SJCRH30 (cell line): ENCODE measurements at regions not wholly inside any gene's neighbourhood (a gene's known extent, or its start where the extent isn't known, plus 50 kb on each side); places are given as distances from the start of the nearest gene placed in this dataset.

ENCODE experiments used
- DNase-seq, 2 experiments: peaks; one replicate each; pipeline ENCODE4 v3.0.0-alpha.2; 2015 to 2020
- H3K27ac ChIP-seq: fragments of 250-450 bp; sonication (Bioruptor Pico); 2 replicates; pipeline ENCODE4 v1.5.1; 2020; ENCODE audit warnings: mild to moderate bottlenecking, moderate library complexity
- H3K27me3 ChIP-seq: fragments of 250-450 bp; sonication (Bioruptor Pico); 2 replicates; pipeline ENCODE4 v1.5.1; 2020; ENCODE audit warnings: mild to moderate bottlenecking, moderate library complexity
- H3K36me3 ChIP-seq: fragments of 250-450 bp; sonication (Bioruptor Pico); 2 replicates; pipeline ENCODE4 v1.5.1; 2020; ENCODE audit warnings: mild to moderate bottlenecking, moderate library complexity
- H3K4me1 ChIP-seq: fragments of 250-450 bp; sonication (Bioruptor Pico); 2 replicates; pipeline ENCODE4 v1.5.1; 2020; ENCODE audit warnings: mild to moderate bottlenecking, moderate library complexity
- H3K4me3 ChIP-seq: fragments of 250-450 bp; sonication (Bioruptor Pico); 2 replicates; pipeline ENCODE4 v1.5.1; 2020; ENCODE audit warnings: mild to moderate bottlenecking, moderate library complexity
- H3K9me3 ChIP-seq: fragments of 250-450 bp; sonication (Bioruptor Pico); replicated peaks from 2 replicates; pipeline ENCODE4 v1.5.1; 2020; ENCODE audit warnings: mild to moderate bottlenecking, moderate library complexity

DNA sequence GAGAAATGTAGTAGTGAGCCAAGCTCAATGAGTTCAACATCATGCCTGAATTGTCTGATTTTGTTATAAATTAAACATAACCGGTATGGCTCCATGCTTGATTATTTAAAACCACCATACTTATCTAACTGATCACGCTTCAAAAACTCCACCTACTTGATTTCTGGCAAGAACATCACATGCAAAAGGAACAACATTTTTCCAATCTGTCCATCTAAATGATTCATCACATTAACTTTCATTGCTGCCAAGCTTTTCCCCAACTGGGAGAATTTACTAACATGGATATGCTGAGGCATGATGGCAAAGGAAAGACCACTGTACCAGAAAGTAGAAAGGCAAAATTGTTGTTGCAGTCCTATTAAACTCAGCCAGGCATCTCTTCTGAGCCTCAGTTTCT is 286.8 kb downstream of the TRIB2 start:
- Histone ChIP-seq H3K27me3 (no peaks in the 10 kb centered on the region), H3K9me3 (no peaks in the 10 kb centered on the region), H3K27ac (no peak overlapping the region), H3K4me3 (no peak overlapping the region), H3K36me3 (no peaks in the 10 kb centered on the region), H3K4me1 (peaks cover 37% of the 10 kb centered on the region)
- DNase-seq: no peak

DNA sequence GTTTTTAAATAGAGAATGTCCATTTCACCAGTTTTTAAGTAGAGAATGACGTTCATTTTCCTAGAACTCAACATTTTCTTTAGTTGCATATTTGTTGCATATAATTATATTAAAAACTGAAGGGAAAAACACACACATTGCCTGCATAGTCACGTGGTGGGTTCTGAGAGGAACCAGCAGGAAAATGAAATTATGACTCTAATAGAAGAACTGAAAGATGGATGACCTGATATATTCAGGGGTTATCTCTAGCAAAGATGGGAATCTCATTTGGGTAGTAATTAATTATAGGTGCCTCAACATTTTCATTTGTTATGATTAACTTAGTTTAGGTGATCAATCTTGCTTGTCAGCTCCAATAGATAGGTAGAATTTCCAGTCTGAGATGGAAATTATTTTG is 288.3 kb downstream of the TRIB2 start:
- Histone ChIP-seq H3K27ac (no peak overlapping the region), H3K4me3 (no peak overlapping the region), H3K27me3 (no peaks in the 10 kb centered on the region), H3K36me3 (no peaks in the 10 kb centered on the region), H3K9me3 (no peaks in the 10 kb centered on the region), H3K4me1 (peaks cover 34% of the 10 kb centered on the region)
- DNase-seq: no peak

- Histone ChIP-seq H3K27me3 (no peaks in the 10 kb centered on the region), H3K36me3 (no peaks in the 10 kb centered on the region), H3K9me3 (no peaks in the 10 kb centered on the region), H3K4me3 (no peak overlapping the region), H3K4me1 (peaks cover 30% of the 10 kb centered on the region), H3K27ac (no peak overlapping the region)
- DNase-seq: no peak
These were observed 289.1 kb downstream of the TRIB2 start for GRCh38 chr2:13005761-13006335.

DNA sequence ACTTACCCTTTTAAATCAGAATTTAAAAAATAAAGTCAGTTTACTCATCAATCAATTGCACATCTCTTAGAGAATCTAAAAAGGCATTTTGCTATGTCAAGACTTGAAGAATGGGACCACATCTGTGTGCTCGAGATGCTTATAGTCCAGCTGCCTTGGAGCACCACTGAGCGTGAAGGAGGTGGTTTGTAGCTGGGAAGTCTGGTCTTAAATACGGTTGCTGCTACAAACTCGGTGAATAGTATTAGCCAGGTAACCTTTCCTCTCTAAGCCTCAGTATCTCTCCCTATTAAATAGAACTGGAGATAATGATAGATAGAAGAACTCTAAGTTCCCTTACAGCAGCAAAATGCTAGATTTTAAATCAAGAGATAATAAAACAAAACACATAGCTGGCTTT is 289.7 kb downstream of the TRIB2 start:
- H3K9me3 ChIP-seq: no peaks in the 10 kb centered on the region
- peak overlapping the region; percentile 3; the same call in 1 of the 2 replicates for H3K4me3 ChIP-seq
- peaks cover 27% of the 10 kb centered on the region for H3K4me1 ChIP-seq
- H3K36me3 ChIP-seq: no peaks in the 10 kb centered on the region
- DNase-seq: peak in 1 of 2 experiments; percentile 29
- H3K27ac ChIP-seq: no peak overlapping the region
- no peaks in the 10 kb centered on the region for H3K27me3 ChIP-seq

- no peak overlapping the region for H3K27ac ChIP-seq
- DNase-seq: peak; percentile 76 to 95
These were observed 290.3 kb downstream of the TRIB2 start for GRCh38 chr2:13006829-13007717.

DNA sequence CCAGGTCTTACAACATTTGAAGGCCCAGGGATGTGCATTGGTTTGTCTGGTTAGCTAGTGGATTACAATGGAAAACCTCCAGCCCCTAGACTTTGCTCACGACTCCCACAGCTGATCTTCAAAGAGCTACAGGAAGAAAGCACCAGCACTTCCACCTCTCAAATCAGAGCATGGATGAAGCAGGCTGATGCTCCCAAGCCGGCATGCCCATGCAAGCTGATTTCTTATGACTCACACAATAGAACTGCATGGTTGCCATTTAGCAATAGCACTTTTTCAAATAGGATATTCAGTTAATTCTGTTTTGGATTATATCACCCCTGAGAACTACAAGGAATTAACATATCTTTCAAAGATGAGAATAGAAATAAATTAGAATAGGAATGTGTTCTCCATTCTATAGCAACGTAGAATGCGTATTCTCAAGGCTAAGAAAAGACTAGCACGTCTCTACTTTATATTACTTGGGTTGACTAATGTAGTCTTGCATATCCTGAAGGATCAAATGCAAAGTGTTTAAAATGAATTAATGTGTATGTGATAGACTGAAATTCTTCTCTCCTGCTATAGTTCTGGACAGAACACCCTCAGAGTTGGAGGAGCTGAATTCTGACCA is 292.4 kb downstream of the TRIB2 start:
- no peaks in the 10 kb centered on the region for H3K27me3 ChIP-seq

More at GRCh38 chr2:13006829-13007717, 290.3 kb downstream of the TRIB2 start:
- Histone ChIP-seq H3K9me3 (no peaks in the 10 kb centered on the region), H3K4me1 (peaks cover 21% of the 10 kb centered on the region), H3K4me3 (peak overlapping the region; percentile 3), H3K27me3 (no peaks in the 10 kb centered on the region), H3K36me3 (no peaks in the 10 kb centered on the region)

DNA sequence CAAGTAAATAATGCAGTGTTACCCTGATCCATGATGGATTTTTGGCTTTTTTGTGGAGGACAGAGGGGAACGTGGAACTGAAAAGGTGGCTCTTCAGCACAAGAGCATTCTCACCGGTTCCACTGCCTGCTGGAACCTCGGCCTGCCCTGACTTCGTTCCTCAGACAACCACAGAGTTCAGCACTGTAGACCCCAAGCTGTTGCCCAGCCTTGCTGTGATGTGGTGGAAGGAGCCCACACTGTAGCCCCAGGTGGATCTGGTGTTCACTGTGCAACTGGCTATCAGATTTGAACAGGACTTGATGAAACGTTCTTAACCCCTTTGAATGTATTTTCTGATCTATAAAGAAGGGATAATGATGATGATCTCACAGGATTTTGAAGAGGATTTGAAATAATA is 293.5 kb downstream of the TRIB2 start:
- Histone ChIP-seq H3K9me3 (no peaks in the 10 kb centered on the region), H3K4me1 (peaks cover 14% of the 10 kb centered on the region), H3K27me3 (no peaks in the 10 kb centered on the region), H3K36me3 (no peaks in the 10 kb centered on the region), H3K27ac (no peak overlapping the region), H3K4me3 (no peak overlapping the region)
- DNase-seq: no peak

More for the DNA sequence above, 292.4 kb downstream of the TRIB2 start:
- no peaks in the 10 kb centered on the region for H3K9me3 ChIP-seq
- DNase-seq: no peak
- no peaks in the 10 kb centered on the region for H3K36me3 ChIP-seq
- H3K4me1 ChIP-seq: peaks cover 8% of the 10 kb centered on the region
- H3K4me3 ChIP-seq: no peak overlapping the region
- no peak overlapping the region for H3K27ac ChIP-seq

DNA sequence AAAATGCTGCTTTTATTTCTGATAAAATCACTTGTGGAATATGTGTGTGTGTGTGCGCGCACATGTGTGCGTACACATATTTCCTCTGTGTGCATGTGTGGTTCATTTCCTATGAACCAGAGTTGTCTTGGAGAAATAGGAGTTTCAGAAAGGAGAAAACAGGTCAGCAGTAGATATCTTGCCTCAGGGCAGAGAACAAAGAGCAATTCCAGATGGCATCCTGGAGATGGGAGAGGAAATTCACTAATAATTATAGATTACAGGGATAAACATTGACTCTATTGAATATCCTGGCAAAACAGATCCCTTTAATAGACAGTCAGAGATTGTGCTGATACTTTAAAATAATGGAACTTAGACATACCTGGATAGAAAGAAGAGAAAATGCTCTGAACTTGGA is 298.0 kb downstream of the TRIB2 start:
- no peak overlapping the region for H3K4me3 ChIP-seq
- H3K27me3 ChIP-seq: no peaks in the 10 kb centered on the region
- H3K27ac ChIP-seq: no peak overlapping the region
- H3K9me3 ChIP-seq: no peaks in the 10 kb centered on the region
- no peak for DNase-seq
- peaks cover 6% of the 10 kb centered on the region; the same call in 1 of the 2 replicates for H3K4me1 ChIP-seq
- no peaks in the 10 kb centered on the region for H3K36me3 ChIP-seq

DNA sequence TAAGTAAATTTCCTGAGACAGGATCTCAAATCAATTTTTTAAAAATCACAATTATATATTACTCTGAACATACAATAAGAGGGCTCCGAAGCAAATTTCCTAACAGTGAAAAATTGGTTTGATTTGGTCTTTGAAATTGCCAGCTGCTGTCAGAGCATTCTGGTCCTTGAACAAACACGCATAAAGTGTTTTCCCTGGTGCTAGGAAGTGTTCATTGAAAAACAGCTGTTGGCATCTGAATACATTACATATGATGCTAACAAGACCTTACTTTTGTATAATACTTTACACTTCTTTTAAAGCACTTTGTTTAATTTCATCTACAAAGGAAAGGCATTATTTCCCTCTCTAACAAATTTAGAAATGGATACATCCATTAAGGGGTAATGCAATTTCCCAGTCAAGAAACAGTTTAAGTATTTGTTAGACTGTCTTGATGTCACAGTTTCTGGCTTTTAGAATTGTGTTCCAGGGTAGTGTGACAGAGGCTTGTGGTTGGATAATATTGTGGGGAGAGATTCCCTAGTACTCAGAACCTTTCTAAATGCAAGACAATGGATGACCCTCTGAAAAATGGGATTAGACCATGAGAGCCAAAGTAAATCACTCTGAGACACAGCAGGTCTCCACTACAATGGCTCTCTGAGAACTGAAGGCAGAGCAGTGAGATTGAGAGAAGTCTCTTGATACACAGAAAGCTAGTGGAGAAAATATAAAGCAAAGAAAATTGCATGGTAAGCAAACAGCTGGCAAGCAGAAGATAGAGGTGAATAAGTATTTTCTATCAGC is 299.0 kb downstream of the TRIB2 start:
- Histone ChIP-seq H3K9me3 (no peaks in the 10 kb centered on the region), H3K36me3 (no peaks in the 10 kb centered on the region), H3K27ac (no peak overlapping the region; the same call in 1 of the 2 replicates), H3K4me3 (no peak overlapping the region), H3K27me3 (no peaks in the 10 kb centered on the region), H3K4me1 (peaks cover 13% of the 10 kb centered on the region; the same call in 1 of the 2 replicates)
- peak in 1 of 2 experiments; percentile 26 for DNase-seq

DNA sequence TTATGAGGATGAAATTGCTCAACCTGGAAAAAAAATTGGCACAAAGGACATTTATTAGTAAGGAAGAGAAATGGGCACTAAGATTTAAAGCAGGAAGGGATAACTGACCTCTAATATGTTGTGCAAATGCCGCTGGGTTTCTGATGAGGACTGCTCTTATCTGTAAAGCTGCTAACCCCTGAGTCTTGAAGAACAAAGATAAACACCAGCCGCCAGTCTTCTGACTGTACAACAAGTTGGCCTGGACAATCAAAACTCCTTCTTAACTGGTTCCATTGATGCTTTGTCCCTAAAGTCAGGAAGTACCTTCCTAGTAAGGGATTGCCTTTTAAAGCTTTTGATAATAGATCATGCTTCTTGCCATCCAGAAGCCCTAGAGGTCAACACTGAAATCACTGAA is 301.8 kb downstream of the TRIB2 start:
- Histone ChIP-seq H3K4me1 (peaks cover 33% of the 10 kb centered on the region), H3K27me3 (no peaks in the 10 kb centered on the region), H3K36me3 (no peaks in the 10 kb centered on the region), H3K27ac (no peak overlapping the region), H3K9me3 (no peaks in the 10 kb centered on the region), H3K4me3 (no peak overlapping the region)
- DNase-seq: no peak

- peaks cover 29% of the 10 kb centered on the region for H3K4me1 ChIP-seq
- DNase-seq: no peak
These were observed 303.0 kb downstream of the TRIB2 start for GRCh38 chr2:13019781-13020180.

DNA sequence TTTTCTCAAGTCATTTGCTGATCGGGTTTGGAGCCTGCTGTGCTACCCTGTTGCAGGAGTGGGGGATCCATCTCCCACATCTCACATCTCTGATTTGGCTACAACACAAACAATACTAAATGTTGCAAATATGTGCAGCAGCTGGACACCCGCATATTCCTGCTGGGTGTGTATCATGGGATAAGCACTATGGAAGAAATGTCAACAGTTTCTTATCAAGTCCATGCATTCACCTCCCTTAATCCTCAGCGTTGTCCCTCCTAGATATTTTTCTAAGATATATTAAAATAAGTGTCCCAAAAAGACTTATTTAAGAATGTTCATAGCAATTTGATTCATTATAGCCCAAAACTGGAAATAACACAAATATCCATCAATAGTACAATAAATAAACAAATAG is 303.7 kb downstream of the TRIB2 start:
- Histone ChIP-seq H3K4me3 (no peak overlapping the region), H3K9me3 (no peaks in the 10 kb centered on the region), H3K4me1 (peaks cover 27% of the 10 kb centered on the region), H3K36me3 (no peaks in the 10 kb centered on the region), H3K27me3 (no peaks in the 10 kb centered on the region), H3K27ac (no peak overlapping the region)
- DNase-seq: no peak

More at GRCh38 chr2:13019781-13020180, 303.0 kb downstream of the TRIB2 start:
- Histone ChIP-seq H3K9me3 (no peaks in the 10 kb centered on the region), H3K4me3 (no peak overlapping the region), H3K27me3 (no peaks in the 10 kb centered on the region), H3K27ac (no peak overlapping the region), H3K36me3 (no peaks in the 10 kb centered on the region)

DNA sequence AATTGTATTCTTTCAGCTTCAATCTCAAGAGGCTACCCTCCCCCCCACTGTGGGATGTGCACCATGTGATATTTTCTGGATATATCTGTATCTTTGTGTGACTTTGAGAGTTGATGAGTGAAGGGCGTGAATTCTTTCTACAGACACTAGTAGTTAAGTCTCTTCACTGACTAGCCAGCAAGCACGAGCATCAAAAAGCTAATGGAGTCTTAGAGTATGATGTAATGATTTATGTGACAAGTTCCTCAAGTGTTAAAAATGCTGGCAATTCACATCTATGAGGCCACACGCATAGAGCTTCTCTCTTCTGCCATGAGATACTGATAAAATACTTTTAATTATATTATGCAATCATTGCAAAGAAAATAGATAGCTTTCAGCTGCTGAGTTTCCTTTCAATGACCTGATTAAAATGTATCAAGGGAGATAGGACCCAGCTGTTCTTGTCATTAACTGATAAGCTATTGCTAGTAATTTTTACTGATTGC is 304.8 kb downstream of the TRIB2 start:
- no peak overlapping the region for H3K4me3 ChIP-seq
- H3K36me3 ChIP-seq: no peaks in the 10 kb centered on the region
- H3K9me3 ChIP-seq: no peaks in the 10 kb centered on the region
- no peak overlapping the region; the same call in 1 of the 2 replicates for H3K27ac ChIP-seq
- H3K4me1 ChIP-seq: peaks cover 27% of the 10 kb centered on the region
- H3K27me3 ChIP-seq: no peaks in the 10 kb centered on the region
- DNase-seq: peak; percentile 17 to 62

DNA sequence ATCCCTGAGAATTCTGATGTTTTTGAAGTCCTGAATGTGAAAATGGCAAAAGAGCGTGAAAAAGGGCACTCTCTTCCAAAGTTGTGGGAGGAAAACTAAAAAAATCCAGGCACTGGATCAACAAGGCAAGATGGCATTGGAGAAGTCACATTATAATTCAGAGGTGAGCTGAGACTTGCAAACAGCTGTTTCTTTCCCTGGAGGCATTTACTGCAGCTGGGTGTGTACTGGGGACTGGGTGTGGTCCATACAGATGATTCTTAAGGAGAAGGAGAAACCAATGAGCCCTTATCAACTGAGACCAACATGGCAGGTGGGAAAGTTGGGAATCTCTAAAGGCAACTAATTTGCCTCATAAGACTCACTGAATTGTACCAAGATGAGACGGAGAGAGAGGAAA is 313.9 kb downstream of the TRIB2 start:
- peak in 1 of 2 experiments; percentile 62 for DNase-seq
- Histone ChIP-seq H3K27me3 (no peaks in the 10 kb centered on the region), H3K4me3 (no peak overlapping the region), H3K27ac (no peak overlapping the region), H3K4me1 (no peaks in the 10 kb centered on the region), H3K36me3 (no peaks in the 10 kb centered on the region), H3K9me3 (no peaks in the 10 kb centered on the region)
